Caki2 (cell line): ENCODE measurements at regions not wholly inside any gene's neighbourhood (a gene's known extent, or its start where the extent isn't known, plus 50 kb on each side); places are given as distances from the start of the nearest gene placed in this dataset.
"Not testable (repeated sequence)": the region's sequence is repeated elsewhere in the genome, so short reads cannot be mapped to it uniquely, and the experiment has no call there.

ENCODE experiments used
- DNase-seq: peaks from one replicate; pipeline ENCODE4 v3.0.0-alpha.2; 2015; ENCODE audit warnings: low read depth
- in situ Hi-C: cut with HindIII; loops from 2 replicates; pipeline ENCODE4 v1.10.0; 2016; ENCODE audit warnings: low sequenced_read_pairs, low pct_unique_long_range_greater_than_20kb, mixed read lengths

DNA sequence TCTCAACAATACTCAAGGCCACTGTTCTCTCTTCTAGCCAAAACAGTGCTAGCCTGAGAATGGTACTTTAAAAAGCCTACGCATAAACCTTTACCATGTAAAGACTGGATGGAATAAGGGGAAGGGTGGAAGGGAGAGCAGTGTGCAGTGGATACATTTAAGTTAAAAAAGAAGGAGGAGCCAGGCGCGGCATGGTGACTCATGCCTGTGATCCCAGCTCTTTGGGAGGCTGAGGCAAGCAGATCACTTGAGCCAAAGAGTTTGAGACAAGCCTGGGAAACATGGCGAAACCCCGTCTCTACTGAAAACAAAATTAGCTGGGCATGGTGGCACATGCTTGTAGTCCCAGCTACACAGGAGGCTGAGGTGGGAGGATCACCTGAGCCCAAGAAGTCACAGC, 127.7 kb upstream of the KIF2A start:
- in situ Hi-C loops = no loop called here

DNA sequence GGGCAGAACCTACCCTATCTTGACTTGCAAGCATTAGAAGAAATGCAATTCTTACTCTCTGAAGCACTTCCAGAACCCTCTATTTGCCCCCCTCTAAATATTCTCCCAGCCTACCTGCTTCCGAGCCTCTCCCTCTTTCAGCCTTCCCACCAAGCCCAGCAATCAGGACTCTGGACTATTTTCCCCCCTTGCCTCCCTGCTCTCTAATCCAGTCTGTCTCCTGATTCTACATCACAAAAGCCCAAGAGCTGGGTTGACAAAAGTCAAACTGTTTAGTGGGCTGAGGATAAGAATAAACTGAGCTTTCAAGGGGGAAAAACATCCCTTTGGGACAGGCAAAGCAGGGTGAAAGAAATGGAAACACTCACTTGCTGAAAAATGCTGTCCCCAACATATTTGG, 123.2 kb upstream of the KIF2A start:
- DNase-seq = no peak
- in situ Hi-C loops = no loop called here

More for the DNA sequence above, 127.7 kb upstream of the KIF2A start:
- no peak for DNase-seq

DNA sequence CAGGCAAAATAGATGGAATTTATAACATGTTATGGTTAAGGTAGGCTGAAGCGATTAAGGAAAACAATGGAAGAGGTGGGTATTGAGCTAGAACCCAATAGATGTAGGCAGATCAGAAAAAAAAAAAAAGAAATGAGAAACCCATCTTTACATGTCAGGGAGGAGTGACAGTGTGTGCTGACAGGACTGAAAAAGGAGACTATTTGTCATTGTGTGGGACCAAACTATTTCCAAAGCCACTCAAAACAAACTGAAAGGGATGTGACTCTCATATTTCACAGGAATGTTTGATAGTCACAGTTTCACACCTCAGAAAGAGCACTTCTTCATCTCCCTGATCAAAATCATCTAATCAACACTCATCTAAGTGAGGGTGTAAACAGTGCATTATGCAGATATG, 122.3 kb upstream of the KIF2A start:
- in situ Hi-C loops = no loop called here
- DNase-seq = no peak

DNA sequence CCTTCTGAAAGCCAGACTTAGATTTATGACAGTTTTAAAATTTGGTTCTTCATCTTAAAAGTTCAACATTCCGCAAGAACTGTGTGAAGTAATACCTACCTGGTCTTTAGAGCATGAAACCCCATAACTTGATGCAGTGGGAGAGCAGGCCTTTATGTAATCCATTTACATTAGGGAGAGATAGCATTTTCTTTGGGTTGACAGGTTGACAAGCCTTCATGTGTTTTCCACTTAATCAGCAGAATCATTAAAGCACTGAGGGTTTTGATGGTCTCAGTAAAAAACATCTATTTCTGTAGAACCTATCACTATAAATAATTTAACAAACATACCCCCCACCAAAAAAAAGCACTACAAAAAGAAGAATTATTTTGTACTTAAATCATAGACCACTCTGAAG, 121.6 kb upstream of the KIF2A start:
- DNase-seq = no peak
- in situ Hi-C loops = no loop called here

DNA sequence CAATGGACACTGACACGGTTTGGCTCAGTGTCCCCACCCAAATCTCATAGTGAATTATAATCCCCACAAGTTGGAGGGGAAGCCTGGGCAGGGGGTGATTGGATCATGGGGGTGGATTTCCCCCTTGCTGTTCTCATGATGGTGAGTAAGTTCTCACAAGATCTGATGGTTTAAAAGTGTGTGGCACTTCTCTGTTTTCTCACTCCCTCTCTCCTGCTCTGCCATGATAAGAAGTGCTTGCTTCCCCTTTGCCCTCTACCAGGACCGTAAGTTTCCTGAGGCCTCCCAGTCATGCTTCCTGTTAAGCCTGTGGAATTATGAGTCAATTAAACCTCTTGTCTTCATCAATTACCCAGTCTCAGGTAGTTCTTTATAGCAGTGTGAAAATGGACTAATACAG, 115.8 kb upstream of the KIF2A start:
- in situ Hi-C loops = no loop called here
- no peak for DNase-seq

DNA sequence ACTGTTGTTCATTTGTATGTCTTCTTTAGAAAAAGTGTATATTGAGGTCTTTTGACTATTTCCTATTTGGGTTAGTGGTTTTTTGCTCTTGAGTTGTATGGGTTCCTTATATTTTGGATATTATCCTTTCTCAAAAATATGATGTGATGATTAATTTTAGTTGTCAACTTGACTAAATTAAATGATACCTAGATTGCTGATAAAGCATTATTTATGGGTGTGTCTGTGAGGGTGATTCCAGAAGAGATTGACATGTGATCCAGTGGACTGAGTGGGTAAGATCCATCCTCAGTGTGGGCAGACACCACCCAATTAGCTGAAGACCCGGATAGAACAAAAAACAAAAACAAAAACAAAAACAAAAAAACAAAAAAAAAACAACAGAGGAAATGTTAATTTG, 115.1 kb upstream of the KIF2A start:
- in situ Hi-C loops = no loop called here
- no peak for DNase-seq

DNA sequence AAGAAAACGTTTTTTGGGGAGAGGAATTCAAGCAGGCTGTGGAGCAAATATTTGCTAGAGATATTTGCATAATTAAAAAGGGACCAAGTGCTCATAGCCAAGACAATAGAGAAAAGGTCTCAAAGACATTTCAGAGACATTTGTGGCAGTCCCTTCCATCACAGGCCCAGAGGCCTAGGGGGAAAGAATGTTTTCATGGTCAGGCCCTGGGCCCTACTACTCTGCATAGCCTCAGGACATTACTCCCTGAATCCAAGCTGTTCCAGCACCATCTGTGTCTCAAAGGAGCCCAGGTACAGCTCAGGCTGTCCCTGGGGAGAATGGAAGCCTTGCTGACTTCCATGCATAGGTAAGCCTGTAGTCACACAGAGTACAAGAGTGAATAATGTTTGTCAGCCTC, 113.0 kb upstream of the KIF2A start:
- in situ Hi-C loops = no loop called here
- DNase-seq = no peak

DNA sequence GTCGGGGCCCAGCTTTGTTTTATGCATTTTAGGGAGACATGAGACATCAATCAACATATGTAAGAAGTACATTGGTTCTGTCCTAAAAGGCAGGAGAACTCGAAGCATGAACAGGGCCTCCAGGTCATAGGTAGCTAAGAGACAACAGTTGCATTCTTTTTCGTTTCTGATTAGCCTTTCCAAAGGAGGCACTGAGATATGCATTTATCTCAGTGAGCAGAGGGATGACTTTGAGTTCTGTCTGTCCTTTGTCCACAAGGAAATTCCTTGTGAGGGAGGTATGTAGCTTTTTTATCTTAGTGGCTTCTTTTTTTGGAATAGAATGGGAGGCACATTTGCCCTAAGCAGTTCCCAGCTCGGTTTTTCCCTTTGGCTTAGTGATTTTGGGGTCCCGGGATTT, 109.5 kb upstream of the KIF2A start:
- in situ Hi-C loops = not testable (repeated sequence)

DNA sequence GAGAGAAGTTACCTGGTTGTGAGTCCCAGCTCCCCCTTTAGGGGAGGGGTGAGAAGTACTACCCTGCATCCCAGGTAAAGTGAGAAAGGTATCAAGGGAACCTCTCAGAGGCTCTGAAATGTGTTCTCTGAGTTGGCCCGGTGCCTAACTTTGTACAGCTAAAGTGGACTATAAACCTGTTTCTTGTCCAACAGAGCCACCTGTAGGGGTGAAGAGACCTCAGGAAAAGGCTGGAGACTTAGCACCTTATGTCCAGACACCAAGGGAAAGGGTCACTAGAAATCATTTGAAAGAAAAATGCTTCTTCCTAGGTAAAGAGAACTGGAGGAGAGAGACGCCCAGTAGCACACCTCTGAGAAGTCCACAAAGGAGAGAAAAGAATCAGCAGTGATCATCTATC, 108.3 kb upstream of the KIF2A start:
- in situ Hi-C loops = no loop called here
- no peak for DNase-seq

More for the DNA sequence above, 109.5 kb upstream of the KIF2A start:
- DNase-seq = not testable (repeated sequence)

DNA sequence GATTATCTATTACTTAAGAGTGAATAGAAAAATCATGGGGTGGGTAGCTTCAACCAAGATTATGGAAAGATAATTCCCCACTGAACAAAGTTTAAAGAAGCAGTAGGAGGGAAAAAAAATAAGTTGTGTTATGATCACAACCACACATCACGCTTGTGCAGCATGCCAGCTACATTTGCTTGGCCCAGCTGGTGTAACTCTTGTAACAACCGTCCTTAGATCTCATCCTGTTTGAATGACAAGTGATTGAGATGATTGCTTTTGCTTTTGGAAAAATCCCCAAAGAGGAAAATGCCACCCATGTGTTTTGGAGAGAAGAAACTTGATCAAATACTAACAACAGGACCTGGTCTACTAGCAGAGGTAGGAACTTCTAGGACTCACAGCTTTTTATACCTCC, 107.6 kb upstream of the KIF2A start:
- DNase-seq = no peak
- in situ Hi-C loops = no loop called here

DNA sequence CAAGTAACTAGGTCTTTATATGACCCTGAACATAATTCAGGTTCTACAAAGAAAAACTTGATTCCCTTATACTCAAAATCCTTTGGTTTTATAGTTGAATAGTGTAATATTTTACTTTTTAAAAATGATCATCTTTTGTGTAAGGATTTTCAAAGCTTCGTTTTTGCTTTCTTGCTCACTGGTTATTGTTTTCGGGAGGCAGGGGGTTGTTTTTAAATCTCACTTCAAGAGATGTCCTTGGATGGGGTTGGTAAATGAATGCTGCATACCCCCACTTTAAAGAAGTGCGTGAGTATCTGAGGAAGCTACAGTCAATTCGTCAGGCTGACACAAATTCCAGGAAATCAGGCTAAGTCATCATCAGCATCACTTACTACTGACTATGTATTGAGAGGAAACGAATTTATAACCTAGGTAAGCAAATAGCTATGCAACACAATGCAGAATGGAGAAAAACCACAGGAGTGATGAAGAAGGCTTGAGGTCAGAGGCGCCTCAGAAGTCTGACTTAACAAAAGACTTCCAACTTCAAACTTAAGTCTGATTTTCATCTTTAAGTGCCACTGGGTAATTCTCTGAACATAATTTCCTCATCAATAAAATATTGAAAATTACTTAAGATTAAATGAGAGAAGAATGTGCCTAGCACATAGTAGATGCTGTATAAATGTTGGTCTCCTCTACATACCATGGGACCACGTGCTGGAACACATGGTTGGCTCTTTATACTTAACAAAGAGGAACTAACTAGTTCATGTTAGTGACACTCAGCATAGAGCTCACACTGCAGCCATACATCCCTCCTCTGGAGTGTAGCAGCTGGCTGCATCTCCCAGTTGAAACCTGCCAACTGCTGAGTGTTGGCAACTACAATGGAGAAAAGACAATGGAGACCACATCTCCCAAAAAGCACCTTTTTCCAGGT, 106.0 kb upstream of the KIF2A start:
- no peak for DNase-seq
- in situ Hi-C loops = no loop called here

DNA sequence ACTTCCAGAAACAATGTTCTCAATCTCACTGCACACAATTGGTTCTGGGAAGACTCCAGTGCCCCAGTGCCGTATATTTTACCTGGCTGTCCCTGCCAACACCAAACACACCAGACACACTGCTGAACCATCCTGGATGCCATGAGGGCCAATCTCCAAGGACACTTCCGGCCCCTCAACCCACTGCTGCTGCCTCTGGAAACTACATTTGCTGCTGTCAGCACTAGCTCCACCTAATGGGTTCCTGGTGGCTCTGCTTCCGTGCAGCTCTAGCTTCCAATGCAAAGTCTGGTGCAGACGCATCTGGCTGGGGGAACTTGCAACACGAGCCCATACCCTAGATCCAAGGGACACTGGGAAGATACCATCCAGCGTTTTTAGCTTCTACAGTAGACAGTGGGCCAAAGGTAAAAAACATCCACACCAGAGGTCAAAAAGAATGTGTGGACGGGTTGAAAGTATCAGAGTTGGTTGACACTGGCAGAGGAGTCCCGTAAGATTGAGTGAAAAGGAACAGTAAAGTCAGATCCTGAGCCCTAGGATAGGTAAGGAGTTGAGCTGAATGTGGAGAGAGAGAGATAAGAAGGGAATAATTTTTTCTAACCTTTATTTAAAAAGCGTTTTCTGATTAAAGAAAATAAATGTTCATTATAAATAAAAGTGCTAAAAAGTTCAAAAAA, 99.7 kb upstream of the KIF2A start:
- in situ Hi-C loops = no loop called here
- no peak for DNase-seq

DNA sequence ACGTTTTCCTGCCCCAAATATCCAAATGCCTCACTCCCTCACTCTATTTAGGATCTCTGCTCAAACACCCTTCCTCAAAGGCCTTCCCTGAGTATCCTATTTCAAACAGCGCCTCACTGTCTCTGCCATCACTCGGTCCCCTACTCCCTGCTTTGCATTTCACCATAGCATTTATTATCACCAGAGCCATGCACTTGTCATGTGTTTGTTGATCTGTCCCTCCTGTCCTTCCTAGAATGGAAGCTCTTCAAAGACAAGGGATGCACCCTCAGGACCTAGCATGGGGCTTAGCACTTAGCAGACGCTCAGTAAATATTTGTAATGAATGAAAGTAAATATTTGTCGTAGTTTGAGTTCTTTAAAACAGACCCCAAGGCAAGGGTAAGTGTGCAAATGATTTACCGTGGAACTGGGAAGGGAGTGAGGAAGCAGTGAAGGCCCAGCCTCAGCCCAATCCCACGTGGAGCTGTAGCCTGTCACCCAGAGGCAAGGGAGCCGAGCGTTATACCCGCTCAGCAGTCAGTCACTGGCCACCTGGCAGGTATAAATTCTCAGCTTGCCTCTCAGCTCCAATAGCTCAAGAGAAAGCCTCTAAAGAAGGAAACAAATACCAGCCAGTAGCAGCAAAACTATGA, 97.7 kb upstream of the KIF2A start:
- in situ Hi-C loops = no loop called here
- no peak for DNase-seq

DNA sequence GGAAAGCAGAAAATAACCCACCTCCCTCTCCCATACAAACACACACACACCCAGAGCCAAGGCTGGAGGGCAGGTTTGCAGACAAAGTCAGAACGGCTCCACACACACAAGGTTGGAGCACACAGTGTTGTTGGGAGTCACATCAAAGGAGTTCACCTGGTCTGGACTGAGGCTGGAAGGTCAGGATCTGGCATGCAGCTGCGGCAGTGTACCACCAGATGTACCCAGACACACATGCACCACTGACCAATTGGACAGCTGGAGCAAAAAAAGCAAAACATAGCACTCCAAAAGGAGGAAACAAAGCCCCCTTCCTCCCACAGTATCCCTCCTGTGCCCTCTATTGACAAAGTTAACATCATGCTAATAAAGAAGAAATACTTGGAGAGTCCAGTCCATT, 94.6 kb upstream of the KIF2A start:
- no peak for DNase-seq
- in situ Hi-C loops = no loop called here

DNA sequence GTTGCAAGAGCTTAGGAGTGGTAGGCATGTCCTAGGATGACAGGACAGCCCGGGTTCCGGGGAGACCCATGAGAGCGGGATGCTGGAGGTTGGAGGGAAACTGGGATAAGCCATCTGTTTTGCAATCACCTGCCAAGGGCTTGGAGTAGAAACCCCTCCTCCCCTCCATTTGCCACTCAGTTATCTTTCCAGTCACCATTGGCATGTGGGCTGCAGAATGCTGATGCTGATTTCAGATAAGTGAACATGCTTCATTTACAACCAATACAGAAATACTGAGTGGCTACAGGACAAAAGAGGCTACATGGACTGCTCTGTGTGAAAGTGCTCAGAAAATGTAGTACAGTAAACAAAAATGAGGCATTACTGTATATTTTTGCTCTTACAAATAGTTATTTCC, 93.4 kb upstream of the KIF2A start:
- no peak for DNase-seq
- in situ Hi-C loops = no loop called here

DNA sequence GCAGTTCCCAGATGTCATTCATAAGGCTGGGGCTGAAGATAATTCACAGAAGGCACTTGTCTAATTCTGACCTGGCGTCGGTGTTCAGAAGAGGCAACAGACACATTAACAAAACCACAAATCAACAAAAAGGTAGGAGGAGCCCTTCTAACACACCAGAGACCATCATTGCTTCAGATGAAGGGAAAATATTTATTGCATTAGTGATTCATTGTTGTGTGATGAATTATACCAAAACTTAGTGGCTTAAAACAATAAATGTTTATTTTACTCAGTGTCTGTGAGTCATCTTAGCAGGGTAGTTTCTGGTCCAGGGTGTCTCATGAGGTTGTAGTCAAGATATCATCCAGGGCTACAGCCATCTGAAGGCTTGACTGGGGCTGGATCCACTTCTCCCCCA, 91.3 kb upstream of the KIF2A start:
- in situ Hi-C loops = no loop called here

DNA sequence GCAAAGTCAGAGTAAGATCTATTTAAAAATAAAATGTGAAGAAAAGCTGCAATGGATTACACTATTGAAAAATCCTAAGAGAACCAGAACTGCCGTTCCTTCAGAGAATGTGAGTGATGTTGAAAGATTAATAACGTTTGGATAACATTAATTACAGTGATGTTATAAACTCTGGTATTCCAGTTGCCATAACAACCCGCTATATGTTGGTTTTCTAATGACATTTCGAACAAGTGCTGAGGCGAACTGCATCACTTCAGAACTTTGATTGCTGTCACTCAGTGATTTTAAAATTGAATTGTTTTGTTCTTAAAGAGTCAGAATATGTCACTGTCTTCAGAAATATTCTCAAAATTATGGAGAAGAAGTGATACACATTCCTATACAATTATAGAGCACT, 89.4 kb upstream of the KIF2A start:
- DNase-seq, in situ Hi-C loops: not testable (repeated sequence)

More for the DNA sequence above, 91.3 kb upstream of the KIF2A start:
- DNase-seq = peak; percentile 11

DNA sequence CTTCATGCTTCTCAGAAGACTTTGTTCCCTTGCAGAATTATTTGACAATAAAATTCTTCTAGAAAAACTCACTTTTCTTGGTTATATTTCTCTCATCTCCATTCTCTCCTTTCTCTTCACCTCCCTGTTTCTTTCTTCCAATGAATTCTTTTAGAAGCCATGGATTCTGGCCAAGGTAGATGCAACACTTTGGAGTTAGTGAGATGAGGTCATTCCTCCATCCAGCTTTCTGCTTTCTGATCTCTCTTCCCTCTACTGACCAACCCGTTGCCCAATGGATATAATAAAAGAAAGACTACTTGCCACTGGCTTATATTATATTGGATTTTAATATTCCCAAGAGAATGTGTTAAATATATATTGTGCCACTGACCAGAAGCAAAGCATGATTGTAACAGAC, 88.9 kb upstream of the KIF2A start:
- in situ Hi-C loops, DNase-seq: not testable (repeated sequence)

DNA sequence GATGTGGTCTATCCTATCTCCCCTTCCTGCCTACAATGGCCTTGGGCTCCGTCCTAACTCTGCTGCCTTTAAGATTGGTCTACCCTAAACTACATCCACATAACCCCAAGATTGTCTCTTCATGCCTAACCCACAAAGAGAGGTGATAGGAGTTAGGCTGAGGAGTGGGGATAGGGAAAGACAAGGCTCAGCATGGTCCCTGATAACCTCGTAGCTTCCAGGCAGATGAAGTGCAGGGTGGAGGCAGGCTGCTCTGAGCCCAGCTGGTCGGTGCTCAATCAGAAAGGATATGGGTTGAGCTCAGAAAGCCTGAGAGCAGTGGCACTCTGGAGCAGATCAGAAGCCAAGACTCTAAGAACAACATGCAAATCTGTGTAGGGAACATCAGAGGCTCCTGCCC, 87.1 kb upstream of the KIF2A start:
- in situ Hi-C loops, DNase-seq: not testable (repeated sequence)
